H1 (cell line): ENCODE measurements at regions not wholly inside any gene's neighbourhood (a gene's known extent, or its start where the extent isn't known, plus 50 kb on each side); places are given as distances from the start of the nearest gene placed in this dataset.

Experiments
- CTCF ChIA-PET: fragments of 300-600 bp; sonication (Branson Sonifier 250); formaldehyde crosslinking; loops from one replicate; lab custom pipeline; 2021; ENCODE audit not compliant: partially characterized antibody; lab: Charles Lee
- POLR2A ChIA-PET: fragments of 300-600 bp; sonication (Branson Sonifier 250); formaldehyde crosslinking; loops from one replicate; lab custom pipeline; 2021; ENCODE audit warnings: inconsistent platforms; ENCODE audit not compliant: partially characterized antibody; lab: Charles Lee
- DNase-seq, 2 experiments: peaks; one replicate each; pipeline versions ENCODE4 v3.0.0 to v3.0.0-alpha.2; 2010 to 2022; ENCODE audit warnings: low spot score in 2 of 2, low read depth in 1 of 2, mixed read lengths in 1 of 2
- FAIRE-seq: peaks from 2 replicates; lab custom pipeline; 2011; peaks lifted over from hg19 to GRCh38; lab: Jason Lieb, UNC
- H2AFZ ChIP-seq: 2 replicates; pipeline ENCODE4 v1.8.1; 2012; ENCODE audit warnings: low read length, inconsistent platforms
- H2AK5ac ChIP-seq: 2 replicates; pipeline ENCODE4 v1.6.1; 2013; ENCODE audit warnings: low read depth, low read length
- H2BK120ac ChIP-seq: replicated peaks from 2 replicates; pipeline ENCODE3; 2013; ENCODE audit warnings: low read depth, low read length, inconsistent platforms
- H2BK12ac ChIP-seq: 2 replicates; pipeline ENCODE4 v1.6.1; 2013; ENCODE audit warnings: low read depth, low read length
- H2BK15ac ChIP-seq: 2 replicates; pipeline ENCODE4 v1.6.1; 2013; ENCODE audit warnings: low read length
- H2BK20ac ChIP-seq: 2 replicates; pipeline ENCODE4 v1.6.1; 2013; ENCODE audit warnings: low read length
- H2BK5ac ChIP-seq: 2 replicates; pipeline ENCODE4 v1.6.1; 2013; ENCODE audit warnings: low read depth, low read length
- H3K14ac ChIP-seq: 2 replicates; pipeline ENCODE4 v1.6.1; 2013; ENCODE audit warnings: inconsistent platforms; ENCODE audit not compliant: insufficient read length
- H3K18ac ChIP-seq: 2 replicates; pipeline ENCODE4 v1.6.1; 2013; ENCODE audit warnings: low read length; ENCODE audit errors: extremely low read depth
- H3K23ac ChIP-seq: 2 replicates; pipeline ENCODE4 v1.6.1; 2013; ENCODE audit warnings: inconsistent platforms; ENCODE audit not compliant: insufficient read length
- H3K23me2 ChIP-seq: 2 replicates; pipeline ENCODE4 v1.6.1; 2013; ENCODE audit warnings: low read depth, low read length
- H3K27ac ChIP-seq: 2 replicates; pipeline ENCODE4 v1.6.1; 2011; ENCODE audit warnings: low read depth, low read length, inconsistent platforms
- H3K27me3 ChIP-seq, 4 experiments: replicated peaks in 1 of 4; 1 replicate in 1 of 4; 2 replicates in 3 of 4; pipeline versions ENCODE4 v1.6.1 to v1.8.1; 2011 to 2013; ENCODE audit warnings: low read length in 3 of 4, mild to moderate bottlenecking in 3 of 4, inconsistent platforms in 2 of 4, mixed read lengths in 2 of 4, moderate library complexity in 1 of 4; ENCODE audit not compliant: control insufficient read depth in 3 of 4, insufficient read depth in 3 of 4; ENCODE audit errors: extremely low read depth in 1 of 4
- H3K36me3 ChIP-seq, 4 experiments: 2 replicates each; pipeline versions ENCODE4 v1.6.1 to v1.8.1; 2011 to 2013; ENCODE audit warnings: mild to moderate bottlenecking in 4 of 4, low read length in 3 of 4, moderate library complexity in 2 of 4, control low read depth in 1 of 4, inconsistent platforms in 1 of 4; ENCODE audit not compliant: insufficient read depth in 4 of 4, control insufficient read depth in 2 of 4
- H3K4ac ChIP-seq: replicated peaks from 2 replicates; pipeline ENCODE3; 2013; ENCODE audit warnings: low read length, low read depth, mixed read lengths, inconsistent platforms; ENCODE audit not compliant: insufficient read length
- H3K4me1 ChIP-seq, 4 experiments: replicated peaks in 1 of 4; 1 replicate in 1 of 4; 2 replicates in 3 of 4; pipeline versions ENCODE4 v1.6.1 to v1.8.1; 2011 to 2013; ENCODE audit warnings: low read length in 3 of 4, inconsistent platforms in 2 of 4, mixed read lengths in 1 of 4; ENCODE audit not compliant: insufficient read depth in 4 of 4, control insufficient read depth in 3 of 4
- H3K4me2 ChIP-seq, 2 experiments: 2 replicates each; pipeline versions ENCODE4 v1.6.1 to v1.8.1; 2011 to 2013; ENCODE audit warnings: low read depth in 2 of 2, low read length in 2 of 2, control low read depth in 1 of 2, inconsistent platforms in 1 of 2, mild to moderate bottlenecking in 1 of 2; ENCODE audit not compliant: insufficient read depth in 1 of 2
- H3K4me3 ChIP-seq, 4 experiments: fragments of 200-600, 300-600 bp in 1 of 4; sonication (generic), shearing (Covaris generic), sonication (Bioruptor Twin) in 1 of 4; 2 replicates each; pipeline versions ENCODE4 v1.5.1 to v1.8.1; 2011 to 2016; ENCODE audit warnings: low read length in 4 of 4, low read depth in 3 of 4, control low read depth in 2 of 4, inconsistent platforms in 2 of 4, mild to moderate bottlenecking in 2 of 4, mixed read lengths in 1 of 4, moderate library complexity in 1 of 4; ENCODE audit not compliant: insufficient read depth in 2 of 4; ENCODE audit errors: extremely low read depth in 1 of 4
- H3K56ac ChIP-seq: replicated peaks from 2 replicates; pipeline ENCODE3; 2013; ENCODE audit warnings: low read depth, mild to moderate bottlenecking, mixed read lengths, low read length, inconsistent platforms; ENCODE audit not compliant: insufficient read length
- H3K79me1 ChIP-seq: 2 replicates; pipeline ENCODE4 v1.6.1; 2013; ENCODE audit warnings: low read depth, low read length, control low read depth
- H3K79me2 ChIP-seq, 2 experiments: 2 replicates each; pipeline versions ENCODE4 v1.6.1 to v1.8.1; 2012 to 2013; ENCODE audit warnings: low read length in 2 of 2, mild to moderate bottlenecking in 2 of 2, inconsistent platforms in 1 of 2; ENCODE audit not compliant: insufficient read depth in 2 of 2, control insufficient read depth in 1 of 2
- H3K9ac ChIP-seq, 4 experiments: replicated peaks in 1 of 4; 1 replicate in 1 of 4; 2 replicates in 3 of 4; pipeline versions ENCODE4 v1.6.1 to v1.8.1; 2011 to 2013; ENCODE audit warnings: low read depth in 3 of 4, low read length in 3 of 4, control low read depth in 2 of 4, mild to moderate bottlenecking in 2 of 4, moderate library complexity in 2 of 4, inconsistent platforms in 1 of 4; ENCODE audit errors: extremely low read depth in 1 of 4
- H3K9me3 ChIP-seq, 2 experiments: 2 replicates each; pipeline versions ENCODE4 v1.6.1 to v1.8.1; 2012 to 2013; ENCODE audit warnings: mild to moderate bottlenecking in 2 of 2, moderate library complexity in 2 of 2, control low read depth in 1 of 2, inconsistent platforms in 1 of 2, low read depth in 1 of 2, low read length in 1 of 2, mixed read lengths in 1 of 2; ENCODE audit not compliant: insufficient read depth in 2 of 2
- H4K20me1 ChIP-seq, 2 experiments: replicated peaks in 1 of 2; 2 replicates each; pipeline versions ENCODE3 to v1.8.1; 2011 to 2013; ENCODE audit warnings: inconsistent platforms in 2 of 2, low read length in 2 of 2, mild to moderate bottlenecking in 1 of 2; ENCODE audit not compliant: insufficient read depth in 2 of 2, control insufficient read depth in 1 of 2
- H4K5ac ChIP-seq: 2 replicates; pipeline ENCODE4 v1.6.1; 2013; ENCODE audit warnings: low read length, low read depth, mixed read lengths, inconsistent platforms; ENCODE audit not compliant: insufficient read length
- H4K8ac ChIP-seq: 2 replicates; pipeline ENCODE4 v1.8.0; 2013; ENCODE audit warnings: mild to moderate bottlenecking, moderate library complexity, low read length, inconsistent platforms; ENCODE audit not compliant: insufficient read depth; ENCODE audit errors: extremely low read depth
- H4K91ac ChIP-seq: replicated peaks from 2 replicates; pipeline ENCODE3; 2013; ENCODE audit warnings: low read length, mixed read lengths, inconsistent platforms; ENCODE audit not compliant: insufficient read length
- HDAC2 ChIP-seq, 2 experiments: fragments of 300-600 bp in 1 of 2; sonication (generic) in 1 of 2; IDR thresholded peaks; 2 replicates each; pipeline ENCODE4 v1.6.1; 2011 to 2012; ENCODE audit warnings: low read depth in 2 of 2, low read length in 2 of 2, mild to moderate bottlenecking in 2 of 2, moderate library complexity in 2 of 2, borderline replicate concordance in 1 of 2, inconsistent platforms in 1 of 2
- ZNF274 ChIP-seq: IDR thresholded peaks from 2 replicates; pipeline ENCODE4 v1.7.0; 2012; ENCODE audit warnings: low read length, borderline replicate concordance; ENCODE audit errors: extremely low read depth

GRCh38 chr5:160978944-160979343, 126.9 kb upstream of the ATP10B start:
- no peak overlapping the region for H4K8ac ChIP-seq
- no peaks in the 10 kb centered on the region for H3K79me1 ChIP-seq
- TF ChIP-seq HDAC2 (IDR thresholded peaks at IDR 0.05; ENCODE audit: borderline replicate concordance in 1 of 2, low read depth in 2 of 2, low read length in 2 of 2) (no peak), ZNF274 (no peak)
- H3K4me2 ChIP-seq, result no peak overlapping the region
- H3K4me3 ChIP-seq, result no peak overlapping the region
- no peaks in the 10 kb centered on the region for H3K79me2 ChIP-seq
- H3K27me3 ChIP-seq, result no peaks in the 10 kb centered on the region
- no peak overlapping the region for H3K23ac ChIP-seq
- H3K23me2 ChIP-seq, result no peaks in the 10 kb centered on the region; the same call in 1 of the 2 replicates
- no peak overlapping the region for H3K4ac ChIP-seq
- POLR2A ChIA-PET, result no interaction called here
- no peak overlapping the region for H4K91ac ChIP-seq
- no peak overlapping the region for H2BK20ac ChIP-seq
- no peak overlapping the region for H2BK5ac ChIP-seq
- H4K5ac ChIP-seq, result no peak overlapping the region
- H3K14ac ChIP-seq, result no peak overlapping the region
- no peaks in the 10 kb centered on the region for H3K36me3 ChIP-seq
- DNase-seq (no peak), FAIRE-seq (no peak)
- no peak overlapping the region for H2BK120ac ChIP-seq
- no peak overlapping the region for H2AFZ ChIP-seq
- no peak overlapping the region for H2BK15ac ChIP-seq
- no peak overlapping the region for H2AK5ac ChIP-seq
- no peak overlapping the region for H2BK12ac ChIP-seq
- no peaks in the 10 kb centered on the region for H3K4me1 ChIP-seq
- no peak overlapping the region for H3K9ac ChIP-seq
- H3K9me3 ChIP-seq, result no peaks in the 10 kb centered on the region
- no peak overlapping the region for H3K18ac ChIP-seq
- H3K56ac ChIP-seq, result no peak overlapping the region
- H3K27ac ChIP-seq, result no peak overlapping the region
- CTCF ChIA-PET, result interaction anchor here (1.1 to 1.2 kb wide), 2 partner anchors 8 to 27 kb away, joined by 4 to 6 read pairs; no protein-coding TSS in a partner anchor
- no peaks in the 10 kb centered on the region for H4K20me1 ChIP-seq
